ENCODE measurements at regions not wholly inside any gene's neighbourhood (a gene's known extent, or its start where the extent isn't known, plus 50 kb on each side); places are given as distances from the start of the nearest gene placed in this dataset.

GRCh38 chr14:65877166-65877565 is 464.6 kb downstream of the FUT8 start:
- no peak for TF ChIP-seq POLR2A (IDR thresholded peaks at IDR 0.05)
- TF ChIP-seq CTCF (IDR thresholded peaks at IDR 0.05), result no peak

Data from body of pancreas (tissue), 4 donors.